OCI-LY3 (cell line): ENCODE measurements at regions not wholly inside any gene's neighbourhood (a gene's known extent, or its start where the extent isn't known, plus 50 kb on each side); places are given as distances from the start of the nearest gene placed in this dataset.

Experiments used
- H2AFZ ChIP-seq: fragments of 200-600, 300-600 bp; shearing (Covaris generic); 2 replicates; pipeline ENCODE4 v1.6.0; 2014; ENCODE audit warnings: antibody characterized with exemption, low read depth, low read length
- H3K27ac ChIP-seq: fragments of 200-600, 300-600 bp; sonication (generic); 2 replicates; pipeline ENCODE4 v1.5.1; 2014; ENCODE audit warnings: mild to moderate bottlenecking, low read length, moderate library complexity, mixed read lengths
- H3K27me3 ChIP-seq: fragments of 200-600, 300-600 bp; sonication (generic); 2 replicates; pipeline ENCODE4 v1.6.1; 2014; ENCODE audit warnings: low read depth, low read length, mixed read lengths
- H3K36me3 ChIP-seq: fragments of 200-600, 300-600 bp; sonication (generic); replicated peaks from 2 replicates; pipeline ENCODE3; 2014; ENCODE audit warnings: low read depth, low read length, mixed read lengths
- H3K4me1 ChIP-seq: fragments of 300-600, 200-600 bp; sonication (generic); 2 replicates; pipeline ENCODE4 v1.6.1; 2014; ENCODE audit warnings: low read length, mixed read lengths
- H3K4me2 ChIP-seq: fragments of 200-600, 300-600 bp; sonication (generic); 2 replicates; pipeline ENCODE4 v1.6.1; 2014; ENCODE audit warnings: low read length, mixed read lengths
- H3K4me3 ChIP-seq: fragments of 300-600, 200-600 bp; sonication (generic); 2 replicates; pipeline ENCODE4 v1.5.1; 2014; ENCODE audit warnings: antibody characterized with exemption, mild to moderate bottlenecking, low read length, moderate library complexity
- H3K79me2 ChIP-seq: fragments of 300-600, 200-600 bp; shearing (Covaris generic); 2 replicates; pipeline ENCODE4 v1.6.1; 2014; ENCODE audit warnings: mild to moderate bottlenecking, low read length, mixed read lengths
- H3K9ac ChIP-seq: fragments of 300-600, 200-600 bp; shearing (Covaris generic); 2 replicates; pipeline ENCODE4 v1.6.0; 2014; ENCODE audit warnings: mild to moderate bottlenecking, low read length, moderate library complexity
- H3K9me3 ChIP-seq: fragments of 200-600, 300-600 bp; shearing (Covaris generic); 2 replicates; pipeline ENCODE4 v1.6.1; 2014; ENCODE audit warnings: low read length, mixed read lengths; ENCODE audit not compliant: insufficient read depth
- H4K20me1 ChIP-seq: fragments of 200-600, 300-600 bp; sonication (generic); 2 replicates; pipeline ENCODE4 v1.6.1; 2016; ENCODE audit warnings: low read length, mixed read lengths; ENCODE audit not compliant: insufficient read depth
- EZH2phosphoT487 ChIP-seq: fragments of 200-600 bp; shearing (Covaris generic); IDR thresholded peaks from 2 replicates; pipeline ENCODE4 v1.6.1; 2018; ENCODE audit warnings: antibody characterized with exemption, mixed run types, low read depth
- TF ChIP-seq, protein P1 (sequence below): fragments of 200-600, 300-600 bp; sonication (generic); IDR thresholded peaks from 2 replicates; pipeline ENCODE4 v1.5.1; 2014; ENCODE audit warnings: antibody characterized with exemption, low read length, low read depth

DNA sequence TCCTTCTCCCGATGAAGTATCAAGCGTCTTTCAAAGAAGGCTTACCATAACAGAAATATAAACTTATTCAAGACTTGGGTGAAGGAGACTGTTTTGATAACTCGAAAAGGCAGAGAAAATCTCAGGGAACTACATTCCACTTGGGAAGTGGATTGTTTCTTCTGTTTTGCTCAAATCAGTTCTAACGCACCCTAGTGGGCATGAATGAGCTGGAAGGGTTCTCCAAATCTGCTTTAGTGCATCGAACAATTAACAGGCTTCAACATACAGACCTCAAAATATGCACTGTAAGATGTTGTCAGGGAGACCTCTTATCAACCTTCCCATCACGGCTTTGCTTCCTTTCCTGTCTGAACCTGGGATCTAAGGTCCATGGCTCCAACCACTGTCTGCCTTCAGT, 392.5 kb downstream of the CD83 start:
- no peaks in the 10 kb centered on the region for H3K9me3 ChIP-seq
- no peaks in the 10 kb centered on the region for H3K36me3 ChIP-seq
- no peak overlapping the region for H3K27ac ChIP-seq
- H3K4me1 ChIP-seq = no peaks in the 10 kb centered on the region
- no peak overlapping the region for H2AFZ ChIP-seq
- no peaks in the 10 kb centered on the region for H3K79me2 ChIP-seq
- TF ChIP-seq EZH2phosphoT487 = no peak
- TF ChIP-seq, protein P1, sequence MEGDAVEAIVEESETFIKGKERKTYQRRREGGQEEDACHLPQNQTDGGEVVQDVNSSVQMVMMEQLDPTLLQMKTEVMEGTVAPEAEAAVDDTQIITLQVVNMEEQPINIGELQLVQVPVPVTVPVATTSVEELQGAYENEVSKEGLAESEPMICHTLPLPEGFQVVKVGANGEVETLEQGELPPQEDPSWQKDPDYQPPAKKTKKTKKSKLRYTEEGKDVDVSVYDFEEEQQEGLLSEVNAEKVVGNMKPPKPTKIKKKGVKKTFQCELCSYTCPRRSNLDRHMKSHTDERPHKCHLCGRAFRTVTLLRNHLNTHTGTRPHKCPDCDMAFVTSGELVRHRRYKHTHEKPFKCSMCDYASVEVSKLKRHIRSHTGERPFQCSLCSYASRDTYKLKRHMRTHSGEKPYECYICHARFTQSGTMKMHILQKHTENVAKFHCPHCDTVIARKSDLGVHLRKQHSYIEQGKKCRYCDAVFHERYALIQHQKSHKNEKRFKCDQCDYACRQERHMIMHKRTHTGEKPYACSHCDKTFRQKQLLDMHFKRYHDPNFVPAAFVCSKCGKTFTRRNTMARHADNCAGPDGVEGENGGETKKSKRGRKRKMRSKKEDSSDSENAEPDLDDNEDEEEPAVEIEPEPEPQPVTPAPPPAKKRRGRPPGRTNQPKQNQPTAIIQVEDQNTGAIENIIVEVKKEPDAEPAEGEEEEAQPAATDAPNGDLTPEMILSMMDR = no peak
- no peaks in the 10 kb centered on the region for H3K27me3 ChIP-seq
- H3K4me3 ChIP-seq = no peak overlapping the region
- H4K20me1 ChIP-seq = no peaks in the 10 kb centered on the region
- no peak overlapping the region for H3K9ac ChIP-seq
- no peak overlapping the region for H3K4me2 ChIP-seq

DNA sequence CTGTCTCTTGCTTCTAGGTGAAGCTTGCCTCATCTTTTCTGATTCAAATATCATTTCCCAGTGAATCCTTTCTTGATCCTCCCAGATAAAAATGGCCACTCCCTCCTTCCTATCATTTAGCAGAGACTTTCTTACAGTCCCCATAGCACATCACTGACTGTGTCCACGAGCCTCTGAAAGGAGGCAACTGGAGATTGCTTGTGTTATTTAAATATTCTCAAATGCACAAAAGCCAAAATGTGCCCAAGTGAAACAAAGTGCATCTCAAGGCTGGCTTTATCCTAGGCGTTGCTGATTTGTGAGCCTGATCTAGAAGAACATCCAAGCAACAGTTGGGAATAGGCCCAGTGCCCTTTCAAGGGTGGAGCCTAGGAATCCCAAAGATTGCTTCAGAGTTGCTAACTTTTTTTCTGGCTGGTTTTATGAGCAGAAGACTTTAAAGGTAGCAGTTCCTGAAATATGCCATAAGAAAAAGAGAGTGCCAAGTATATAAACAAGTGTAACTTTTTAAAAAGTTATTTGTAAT, 393.6 kb downstream of the CD83 start:
- Histone ChIP-seq H3K4me3 (no peak overlapping the region), H3K27ac (no peak overlapping the region), H4K20me1 (no peaks in the 10 kb centered on the region), H3K4me2 (no peak overlapping the region), H3K9me3 (no peaks in the 10 kb centered on the region), H3K79me2 (no peaks in the 10 kb centered on the region), H2AFZ (no peak overlapping the region), H3K9ac (no peak overlapping the region), H3K27me3 (no peaks in the 10 kb centered on the region), H3K4me1 (no peaks in the 10 kb centered on the region), H3K36me3 (no peaks in the 10 kb centered on the region)
- TF ChIP-seq, protein P1 = no peak
- TF ChIP-seq EZH2phosphoT487 = no peak

DNA sequence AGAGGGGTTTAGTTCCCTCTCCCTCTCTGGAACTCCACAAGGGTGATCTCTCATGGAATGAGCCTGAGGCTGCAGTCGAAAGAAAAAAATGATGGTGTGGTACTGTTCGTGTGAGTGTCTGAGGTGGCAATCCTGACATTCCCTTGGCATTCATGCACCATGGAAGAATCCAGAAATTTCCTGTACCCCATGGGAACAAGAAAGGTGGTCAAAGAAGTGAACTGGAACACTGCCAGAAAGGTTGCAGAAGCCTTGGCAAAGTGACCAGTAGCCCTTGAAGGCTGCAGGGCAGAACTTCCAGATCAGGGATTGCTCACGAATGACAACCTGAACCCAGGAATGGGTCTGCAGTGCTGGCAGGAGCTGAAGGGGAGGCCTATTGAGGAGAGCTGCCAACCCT, 394.7 kb downstream of the CD83 start:
- Histone ChIP-seq H3K9me3 (no peaks in the 10 kb centered on the region), H3K79me2 (no peaks in the 10 kb centered on the region), H3K27me3 (no peaks in the 10 kb centered on the region), H3K4me2 (no peak overlapping the region), H3K36me3 (no peaks in the 10 kb centered on the region), H3K4me3 (no peak overlapping the region), H3K4me1 (no peaks in the 10 kb centered on the region), H4K20me1 (no peaks in the 10 kb centered on the region), H2AFZ (no peak overlapping the region), H3K9ac (no peak overlapping the region), H3K27ac (no peak overlapping the region)
- TF ChIP-seq, protein P1 = no peak
- TF ChIP-seq EZH2phosphoT487 = no peak

DNA sequence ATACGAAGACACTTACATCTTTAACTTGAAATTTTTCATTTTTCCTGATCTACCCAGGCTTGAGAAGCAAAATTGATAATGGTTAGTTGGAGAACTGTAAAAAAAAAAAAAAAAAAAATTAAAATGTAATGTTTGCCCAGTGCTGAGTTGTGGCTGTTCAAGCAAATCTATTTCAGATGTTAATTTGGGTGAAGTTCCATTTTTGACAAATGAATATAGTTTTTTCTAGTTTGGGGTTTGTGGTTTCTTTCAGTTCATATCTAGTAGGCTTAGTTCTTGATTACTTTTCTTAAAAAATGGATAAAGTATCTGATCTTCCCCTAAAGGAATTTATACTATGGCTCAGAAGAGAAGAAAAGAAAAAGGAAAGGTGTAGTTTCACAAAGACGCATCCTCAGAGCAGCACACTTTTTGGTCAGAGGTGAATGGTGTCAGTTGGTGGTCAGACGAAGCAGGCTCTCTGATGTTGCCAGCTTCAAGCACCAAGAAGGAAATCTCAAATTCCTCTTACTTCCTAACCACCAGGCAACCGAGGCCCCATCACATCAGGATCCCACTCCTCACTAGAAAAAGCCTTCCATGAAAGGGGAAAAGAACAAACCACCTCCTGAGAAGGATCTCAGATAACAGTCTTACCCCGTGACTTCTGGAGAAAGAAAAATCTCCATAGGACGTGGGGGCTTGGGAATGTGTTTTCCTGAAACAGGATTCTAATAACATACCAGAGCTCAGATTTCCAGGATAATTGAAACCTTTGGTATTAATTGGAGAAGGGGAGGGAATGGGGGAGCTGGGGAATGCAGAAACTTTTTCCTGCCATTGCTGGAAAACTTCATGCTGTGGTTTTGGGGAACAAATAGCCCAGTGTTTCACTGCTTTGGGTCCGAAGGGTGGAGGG, 396.2 kb downstream of the CD83 start:
- Histone ChIP-seq H3K27ac (no peak overlapping the region), H3K4me2 (no peak overlapping the region), H3K79me2 (no peaks in the 10 kb centered on the region), H3K36me3 (no peaks in the 10 kb centered on the region), H3K9me3 (no peaks in the 10 kb centered on the region), H3K9ac (no peak overlapping the region), H3K4me3 (no peak overlapping the region), H2AFZ (no peak overlapping the region), H3K27me3 (no peaks in the 10 kb centered on the region), H4K20me1 (no peaks in the 10 kb centered on the region), H3K4me1 (no peaks in the 10 kb centered on the region)
- no peak for TF ChIP-seq EZH2phosphoT487
- TF ChIP-seq, protein P1 = no peak
